ENCODE measurements at regions not wholly inside any gene's neighbourhood (a gene's known extent, or its start where the extent isn't known, plus 50 kb on each side); places are given as distances from the start of the nearest gene placed in this dataset.

GRCh38 chr12:114799574-114800487 is 115.9 kb upstream of the TBX3 start:
- TF ChIP-seq POLR2A (IDR thresholded peaks at IDR 0.05), result no peak
- TF ChIP-seq CTCF (IDR thresholded peaks at IDR 0.05), result no peak
